RWPE1 (cell line): ENCODE measurements at regions not wholly inside any gene's neighbourhood (a gene's known extent, or its start where the extent isn't known, plus 50 kb on each side); places are given as distances from the start of the nearest gene placed in this dataset.

Source experiments
- CTCF ChIA-PET: fragments of 350-600 bp; sonication (Branson Sonifier 250); formaldehyde crosslinking; extraction: SDS; loops from one replicate; lab custom pipeline; 2021; lab: Yijun Ruan, JAX
- POLR2A ChIA-PET: fragments of 400-600 bp; formaldehyde crosslinking; extraction: SDS; loops from one replicate; lab custom pipeline; 2020; ENCODE audit warnings: antibody characterized with exemption; ENCODE audit not compliant: low non-redundant PET; lab: Yijun Ruan, JAX
- DNase-seq: peaks from one replicate; pipeline ENCODE4 v3.0.0; 2012; ENCODE audit warnings: low spot score
- H3K27ac ChIP-seq: fragments of 450-650 bp; 2 replicates; pipeline ENCODE4 v1.5.1; 2017
- TF ChIP-seq, protein P1 (sequence below): fragments of 450-650 bp; conservative IDR thresholded peaks from 2 replicates; pipeline ENCODE4 v1.5.1; 2017; ENCODE audit warnings: low read depth, mild to moderate bottlenecking

DNA sequence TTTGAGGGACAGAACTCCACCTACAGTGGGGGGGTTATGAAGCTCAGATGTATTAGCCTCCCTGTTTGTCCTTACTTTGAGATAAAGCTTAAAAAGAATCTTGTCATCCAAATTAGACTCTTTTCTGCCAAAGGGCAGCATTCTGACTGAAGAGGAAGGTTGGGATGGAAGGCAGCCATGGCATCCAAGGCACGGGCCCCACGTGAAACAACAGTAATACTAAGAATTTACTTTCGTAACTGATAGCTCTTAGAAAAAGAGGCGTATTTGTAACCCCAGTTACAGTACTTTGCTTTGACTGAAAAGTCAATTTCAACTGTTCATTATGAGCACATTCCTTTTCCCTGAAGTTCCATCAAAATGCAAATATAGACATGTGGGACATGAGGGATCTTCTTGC lies 168.5 kb downstream of the ARRDC3 start:
- ChIA-PET CTCF (interaction anchor here (0.5 to 0.7 kb wide), 2 partner anchors 27 to 261 kb away, joined by 3 read pairs; no protein-coding TSS in a partner anchor), POLR2A (no interaction called here)
- no peak for DNase-seq
- TF ChIP-seq, protein P1, sequence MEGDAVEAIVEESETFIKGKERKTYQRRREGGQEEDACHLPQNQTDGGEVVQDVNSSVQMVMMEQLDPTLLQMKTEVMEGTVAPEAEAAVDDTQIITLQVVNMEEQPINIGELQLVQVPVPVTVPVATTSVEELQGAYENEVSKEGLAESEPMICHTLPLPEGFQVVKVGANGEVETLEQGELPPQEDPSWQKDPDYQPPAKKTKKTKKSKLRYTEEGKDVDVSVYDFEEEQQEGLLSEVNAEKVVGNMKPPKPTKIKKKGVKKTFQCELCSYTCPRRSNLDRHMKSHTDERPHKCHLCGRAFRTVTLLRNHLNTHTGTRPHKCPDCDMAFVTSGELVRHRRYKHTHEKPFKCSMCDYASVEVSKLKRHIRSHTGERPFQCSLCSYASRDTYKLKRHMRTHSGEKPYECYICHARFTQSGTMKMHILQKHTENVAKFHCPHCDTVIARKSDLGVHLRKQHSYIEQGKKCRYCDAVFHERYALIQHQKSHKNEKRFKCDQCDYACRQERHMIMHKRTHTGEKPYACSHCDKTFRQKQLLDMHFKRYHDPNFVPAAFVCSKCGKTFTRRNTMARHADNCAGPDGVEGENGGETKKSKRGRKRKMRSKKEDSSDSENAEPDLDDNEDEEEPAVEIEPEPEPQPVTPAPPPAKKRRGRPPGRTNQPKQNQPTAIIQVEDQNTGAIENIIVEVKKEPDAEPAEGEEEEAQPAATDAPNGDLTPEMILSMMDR: no peak
- H3K27ac ChIP-seq: no peak overlapping the region
